Type B pancreatic cell (in vitro differentiated cells): ENCODE measurements at regions not wholly inside any gene's neighbourhood (a gene's known extent, or its start where the extent isn't known, plus 50 kb on each side); places are given as distances from the start of the nearest gene placed in this dataset.
A peak's percentile ranks its signal among the peaks of the same experiment; 100 is the strongest.

ENCODE experiments used
- DNase-seq: peaks from one replicate; pipeline ENCODE4 v3.0.0; 2021; ENCODE audit warnings: mixed read lengths; ENCODE audit not compliant: unreplicated experiment; ENCODE audit errors: extremely low spot score
- H3K27ac Mint-ChIP-seq: 2 replicates; pipeline ENCODE4 v1.8.0; 2021; ENCODE audit warnings: mild to moderate bottlenecking, mixed read lengths
- H3K27me3 Mint-ChIP-seq: 2 replicates; pipeline ENCODE4 v1.8.0; 2021; ENCODE audit warnings: mixed read lengths
- H3K36me3 Mint-ChIP-seq: 2 replicates; pipeline ENCODE4 v1.8.0; 2021; ENCODE audit warnings: mixed read lengths
- H3K4me1 Mint-ChIP-seq: one replicate; pipeline ENCODE4 v1.8.0; 2021; ENCODE audit warnings: mixed read lengths; ENCODE audit not compliant: unreplicated experiment
- H3K4me3 Mint-ChIP-seq: 2 replicates; pipeline ENCODE4 v1.8.0; 2021; ENCODE audit warnings: mild to moderate bottlenecking, mixed read lengths
- H3K9me3 Mint-ChIP-seq: 2 replicates; pipeline ENCODE4 v1.8.0; 2021; ENCODE audit warnings: mixed read lengths
- CTCF ChIP-seq: fragments of 200-600 bp; sonication (generic); conservative IDR thresholded peaks from 2 replicates; pipeline ENCODE4 v1.5.0; 2021; ENCODE audit warnings: antibody characterized with exemption, mild to moderate bottlenecking

- Mint-ChIP-seq H3K4me1 (peaks cover 26% of the 10 kb centered on the region), H3K36me3 (no peaks in the 10 kb centered on the region), H3K9me3 (peaks cover 7% of the 10 kb centered on the region), H3K4me3 (no peak overlapping the region), H3K27ac (no peak overlapping the region), H3K27me3 (no peaks in the 10 kb centered on the region)
- no peak for DNase-seq
- no peak for TF ChIP-seq CTCF
Observed at GRCh38 chr14:98816720-98817119, 455.3 kb downstream of the BCL11B start.

GRCh38 chr14:98819132-98819866, 452.7 kb downstream of the BCL11B start:
- Mint-ChIP-seq H3K27me3 (no peaks in the 10 kb centered on the region), H3K27ac (peak overlapping the region; percentile 94), H3K4me3 (peak overlapping the region; percentile 4), H3K36me3 (no peaks in the 10 kb centered on the region), H3K4me1 (peaks cover 31% of the 10 kb centered on the region), H3K9me3 (peaks cover 9% of the 10 kb centered on the region)
- no peak for DNase-seq
- TF ChIP-seq CTCF, result no peak

GRCh38 chr14:98819867-98820206, 452.2 kb downstream of the BCL11B start:
- peaks cover 31% of the 10 kb centered on the region for H3K4me1 Mint-ChIP-seq
- no peak for DNase-seq
- H3K27me3 Mint-ChIP-seq, result no peaks in the 10 kb centered on the region
- H3K36me3 Mint-ChIP-seq, result no peaks in the 10 kb centered on the region
- no peak for TF ChIP-seq CTCF
- peak overlapping the region; percentile 4 for H3K4me3 Mint-ChIP-seq
- peak overlapping the region; percentile 94 for H3K27ac Mint-ChIP-seq
- H3K9me3 Mint-ChIP-seq, result peaks cover 9% of the 10 kb centered on the region

- Mint-ChIP-seq H3K27me3 (peaks cover 2% of the 10 kb centered on the region), H3K9me3 (peaks cover 4% of the 10 kb centered on the region), H3K4me3 (no peak overlapping the region), H3K4me1 (peaks cover 20% of the 10 kb centered on the region), H3K27ac (no peak overlapping the region), H3K36me3 (no peaks in the 10 kb centered on the region)
- TF ChIP-seq CTCF, result no peak
- DNase-seq, result no peak
Observed at GRCh38 chr14:98822917-98823316, 449.1 kb downstream of the BCL11B start.

- no peak for DNase-seq
- Mint-ChIP-seq H3K27ac (no peak overlapping the region), H3K4me3 (no peak overlapping the region), H3K36me3 (no peaks in the 10 kb centered on the region), H3K27me3 (peaks cover 2% of the 10 kb centered on the region), H3K9me3 (peaks cover 3% of the 10 kb centered on the region), H3K4me1 (peaks cover 5% of the 10 kb centered on the region)
- no peak for TF ChIP-seq CTCF
Observed at GRCh38 chr14:98826618-98827017, 445.4 kb downstream of the BCL11B start.

GRCh38 chr14:98834119-98834518, 437.9 kb downstream of the BCL11B start:
- Mint-ChIP-seq H3K36me3 (no peaks in the 10 kb centered on the region), H3K4me1 (no peaks in the 10 kb centered on the region), H3K27me3 (no peaks in the 10 kb centered on the region)

More at GRCh38 chr14:98834119-98834518, 437.9 kb downstream of the BCL11B start:
- peak overlapping the region; percentile 55 for H3K27ac Mint-ChIP-seq
- peaks cover 7% of the 10 kb centered on the region for H3K9me3 Mint-ChIP-seq
- DNase-seq, result no peak
- H3K4me3 Mint-ChIP-seq, result no peak overlapping the region
- no peak for TF ChIP-seq CTCF
